Peyer's patch (tissue), 4 donors: ENCODE measurements at regions not wholly inside any gene's neighbourhood (a gene's known extent, or its start where the extent isn't known, plus 50 kb on each side); places are given as distances from the start of the nearest gene placed in this dataset.

Experiments used
- CTCF ChIP-seq, 6 experiments: fragments of 450-650 bp in 4 of 6; fragments of 200-600 bp in 2 of 6; sonication (generic) in 1 of 6; IDR thresholded peaks; one replicate each; pipeline ENCODE4 v1.5.1; 2017 to 2019; ENCODE audit warnings: antibody characterized with exemption in 6 of 6, mild to moderate bottlenecking in 3 of 6, moderate library complexity in 1 of 6
- POLR2A ChIP-seq, 2 donors: fragments of 450-650 bp; IDR thresholded peaks; one replicate each; pipeline ENCODE4 v1.5.1; 2017; ENCODE audit warnings: antibody characterized with exemption in 2 of 2, mild to moderate bottlenecking in 2 of 2, moderate library complexity in 2 of 2

GRCh38 chr10:132477066-132477397, 60.6 kb upstream of the INPP5A start:
- TF ChIP-seq CTCF (IDR thresholded peaks at IDR 0.05) (no peak), POLR2A (IDR thresholded peaks at IDR 0.05) (no peak)
